Astrocyte of the hippocampus (primary cell): ENCODE measurements at regions not wholly inside any gene's neighbourhood (a gene's known extent, or its start where the extent isn't known, plus 50 kb on each side); places are given as distances from the start of the nearest gene placed in this dataset.
"Not testable (repeated sequence)": the region's sequence is repeated elsewhere in the genome, so short reads cannot be mapped to it uniquely, and the experiment has no call there.

Experiments used
- DNase-seq: peaks from one replicate; pipeline ENCODE4 v3.0.0; 2011; ENCODE audit warnings: low read depth, low spot score

DNA sequence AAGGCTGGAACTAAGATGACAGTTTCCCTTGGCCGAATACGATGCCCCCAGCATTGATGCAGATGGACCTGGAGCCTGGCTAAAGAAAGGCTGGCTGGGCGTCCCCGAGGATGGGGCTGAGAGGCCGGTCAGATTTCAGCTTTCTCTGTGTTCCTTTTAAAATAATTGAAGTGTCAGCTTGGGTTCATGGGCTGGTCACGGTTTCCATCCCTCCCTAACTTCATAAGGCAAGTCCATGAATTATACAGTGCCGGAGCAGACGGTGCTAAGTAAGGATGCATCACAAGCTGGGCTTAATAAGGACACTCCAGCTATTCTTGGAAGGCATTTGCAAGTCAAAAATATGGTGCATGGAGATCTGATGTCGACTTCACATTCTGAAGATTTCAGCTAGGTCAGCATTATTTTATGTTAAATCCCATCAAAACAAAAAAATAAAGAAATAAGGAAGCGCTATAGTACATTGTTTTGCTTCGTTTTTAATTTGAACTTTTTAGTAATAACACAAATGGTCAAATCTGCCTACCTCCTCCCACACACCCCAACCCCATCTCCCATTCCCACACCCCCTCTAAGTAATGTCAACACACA lies 220.8 kb downstream of the RPLP1 start:
- DNase-seq, result no peak

DNA sequence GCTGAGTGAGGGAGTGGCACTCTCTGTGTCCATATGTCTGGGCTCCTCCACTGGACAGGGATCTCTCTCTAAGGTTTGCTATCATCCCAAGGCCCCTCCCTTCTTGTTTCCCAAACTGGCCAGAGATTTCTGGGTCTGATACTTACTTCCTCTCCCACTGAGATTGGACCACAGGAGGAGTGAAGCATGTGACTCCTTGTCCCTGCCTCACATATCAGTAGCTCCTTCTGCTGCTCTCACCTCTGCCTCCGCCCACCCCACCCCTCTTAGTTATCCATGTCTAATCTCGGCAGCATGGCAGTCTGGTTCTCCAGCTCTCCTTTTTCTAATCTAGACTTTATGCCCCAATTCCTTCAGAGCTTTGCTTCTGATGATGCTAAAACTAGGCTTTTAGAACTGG lies 223.1 kb downstream of the RPLP1 start:
- DNase-seq, result no peak

DNA sequence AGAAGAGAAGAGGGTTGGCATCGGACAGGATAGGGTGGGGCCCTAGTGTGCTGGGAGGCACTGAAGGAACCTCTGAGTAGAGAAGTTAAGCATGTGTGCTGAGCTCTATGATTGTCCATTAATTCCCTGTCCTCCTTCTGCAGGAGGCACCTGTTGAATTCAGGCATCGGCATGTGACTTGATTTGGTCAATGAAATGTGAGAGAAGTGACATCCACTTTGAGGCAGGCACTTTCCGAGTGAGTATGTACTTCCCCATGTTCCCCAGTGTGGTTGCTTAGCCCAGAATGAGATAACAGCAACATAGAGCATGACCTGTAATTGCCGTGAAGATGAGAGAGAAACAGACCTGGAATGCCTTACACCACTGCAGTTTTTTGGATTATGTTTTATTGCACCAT lies 224.8 kb downstream of the RPLP1 start:
- DNase-seq, result no peak

DNA sequence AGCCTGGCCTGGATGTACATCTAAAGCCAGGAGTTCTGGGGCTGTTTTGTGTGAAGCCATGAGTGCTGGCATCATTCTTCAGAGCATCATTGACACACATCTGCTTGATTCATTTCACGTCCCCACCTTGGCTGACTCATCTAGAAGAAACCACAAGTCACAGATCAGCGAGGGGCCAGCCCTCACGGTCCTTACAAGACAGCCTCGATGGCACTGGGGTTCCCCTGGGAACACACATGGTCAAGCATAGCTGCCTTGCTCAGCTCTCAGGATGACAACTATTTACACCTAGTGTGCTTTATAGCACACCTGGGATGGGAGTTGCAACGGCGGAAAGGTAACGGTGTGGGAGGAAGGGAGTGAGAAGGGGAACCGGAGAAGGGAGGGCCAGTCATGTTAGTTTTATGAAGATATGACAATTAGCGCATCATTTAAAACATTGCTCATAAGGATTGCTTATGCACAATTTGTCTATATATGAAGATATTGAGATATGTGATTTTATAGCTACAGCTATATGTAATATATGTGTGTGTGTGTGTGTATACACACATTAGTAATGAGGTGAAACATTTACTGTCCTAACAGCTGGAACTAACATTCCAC lies 227.1 kb downstream of the RPLP1 start:
- no peak for DNase-seq

DNA sequence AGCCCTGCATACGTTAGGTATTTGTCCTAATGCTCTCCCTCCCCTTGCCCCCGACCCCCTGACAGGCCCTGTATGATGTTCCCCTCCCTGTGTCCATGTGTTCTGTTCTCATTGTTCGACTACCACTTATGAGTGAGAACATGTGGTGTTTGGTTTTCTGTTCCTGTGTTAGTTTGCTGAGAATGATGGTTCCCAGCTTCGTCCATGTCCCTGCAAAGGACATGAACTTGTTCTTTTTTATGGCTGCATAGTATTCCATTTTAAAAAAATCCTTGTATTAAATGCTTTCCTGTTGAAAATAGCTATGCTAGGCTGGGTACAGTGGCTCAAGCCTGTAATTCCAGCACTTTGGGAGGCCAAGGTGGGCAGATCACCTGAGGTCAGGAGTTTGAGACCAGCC lies 232.2 kb downstream of the RPLP1 start:
- not testable (repeated sequence) for DNase-seq

DNA sequence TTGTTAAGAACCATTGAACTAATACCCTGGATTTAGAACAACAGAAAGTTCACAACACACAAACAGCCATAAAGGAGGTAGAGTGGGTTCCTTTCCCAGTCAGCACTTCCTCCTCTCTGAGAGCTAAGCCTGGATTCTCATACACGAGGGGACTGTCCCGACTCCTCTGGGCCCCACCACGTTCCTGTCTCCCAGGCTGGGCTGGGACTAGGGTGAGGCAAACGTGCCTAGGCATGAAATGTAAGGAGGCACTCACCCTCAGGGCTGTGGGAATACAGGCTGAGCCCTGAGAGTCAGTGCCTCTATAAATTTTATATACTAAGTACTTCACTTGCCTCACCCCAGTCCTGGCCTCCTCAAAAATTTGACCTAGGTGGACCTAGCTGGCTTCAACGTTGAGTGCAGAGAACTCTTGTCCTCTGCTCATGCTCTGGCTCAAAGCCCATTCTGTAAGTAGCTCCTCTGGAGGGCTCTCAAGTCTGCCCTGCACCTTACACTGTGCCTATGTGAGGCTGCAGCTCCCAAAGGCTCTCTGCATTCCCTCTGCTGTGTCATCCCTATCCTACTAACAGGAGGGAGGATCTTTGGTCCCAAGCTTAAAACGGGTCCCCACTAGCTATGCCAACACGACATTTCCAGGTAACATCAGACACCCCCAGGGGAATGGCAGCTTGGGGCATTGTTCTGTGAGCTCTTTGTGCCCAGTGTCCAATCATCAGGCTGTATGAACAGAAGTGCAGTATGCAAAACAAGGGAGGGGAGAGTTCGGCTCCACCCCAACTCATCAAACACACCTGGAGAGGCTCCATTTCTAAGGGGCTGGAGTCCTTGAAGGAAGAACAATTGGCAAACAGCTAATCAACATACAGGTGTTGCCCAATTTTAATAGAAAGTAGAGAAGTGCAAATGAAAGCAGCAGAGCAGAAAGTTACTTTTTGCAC lies 233.2 kb downstream of the RPLP1 start:
- DNase-seq, result no peak

DNA sequence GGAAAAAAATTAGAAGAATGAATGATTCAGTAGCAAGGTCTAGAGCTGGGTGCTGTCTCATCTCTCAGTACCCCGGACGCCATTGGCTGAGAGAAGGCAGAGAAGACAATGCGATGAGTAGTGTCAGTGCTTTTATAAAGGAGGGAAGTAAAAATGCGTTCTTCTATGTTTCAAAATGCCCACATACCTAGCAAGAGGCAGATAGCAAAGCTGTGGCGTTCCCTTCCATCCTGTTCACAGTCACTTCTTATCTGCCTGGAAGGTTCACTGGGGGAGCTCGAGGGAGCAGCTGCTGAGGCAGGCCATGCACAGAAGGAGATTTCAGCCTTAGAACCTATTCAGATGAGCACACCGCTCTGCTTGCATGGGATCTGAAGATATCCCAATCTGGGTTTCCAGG lies 234.0 kb downstream of the RPLP1 start:
- DNase-seq, result no peak

DNA sequence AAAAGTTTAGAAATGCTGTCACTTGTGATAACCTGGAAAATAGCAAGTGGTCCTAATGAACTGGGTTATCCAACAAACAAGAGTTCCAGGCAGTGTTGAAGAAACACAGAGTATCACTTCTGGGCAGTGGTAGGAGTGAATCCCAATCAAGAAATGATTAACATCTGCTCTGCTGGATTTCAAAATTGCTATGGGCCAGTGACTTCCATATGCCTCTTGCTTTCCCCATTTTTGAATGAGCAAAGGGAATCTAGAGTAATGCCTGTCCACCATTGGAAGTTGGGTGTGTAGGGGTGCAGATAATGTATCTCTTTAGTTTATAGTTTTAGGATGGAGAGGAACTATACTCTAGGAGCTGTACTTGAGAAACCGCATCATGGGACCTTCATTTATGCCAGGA lies 236.5 kb downstream of the RPLP1 start:
- no peak for DNase-seq

DNA sequence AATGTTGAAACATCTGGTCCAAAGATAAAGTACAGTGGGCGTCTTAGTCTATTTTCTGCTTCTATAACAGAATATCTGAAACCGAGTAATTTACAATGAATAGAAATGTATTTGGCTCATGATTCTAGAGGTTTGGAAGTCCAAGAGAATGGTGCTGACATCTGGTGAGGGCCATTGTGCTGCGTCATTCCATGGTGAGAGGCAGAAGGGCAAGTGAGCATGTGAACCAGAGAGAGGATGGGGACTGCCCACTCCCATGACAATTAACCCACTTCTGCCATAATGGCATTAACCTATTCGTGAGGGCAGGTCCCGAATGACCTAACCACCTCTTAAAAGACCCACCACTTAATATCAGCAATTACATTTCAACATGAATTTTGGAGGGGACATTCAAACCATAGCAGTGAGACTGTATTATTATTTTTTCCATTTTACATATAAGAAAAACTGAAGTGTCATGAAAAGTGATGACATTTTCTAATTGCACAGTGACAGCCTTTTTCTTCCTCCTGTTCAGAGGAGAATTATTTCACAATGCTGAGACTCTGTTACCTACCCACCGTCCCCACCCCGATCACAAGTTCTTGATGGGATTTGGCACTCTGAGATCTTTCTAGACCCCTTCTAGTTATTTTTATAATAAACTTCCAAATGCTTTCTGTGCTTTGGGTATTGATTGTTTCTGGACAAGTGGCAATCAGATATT lies 238.8 kb downstream of the RPLP1 start:
- no peak for DNase-seq

DNA sequence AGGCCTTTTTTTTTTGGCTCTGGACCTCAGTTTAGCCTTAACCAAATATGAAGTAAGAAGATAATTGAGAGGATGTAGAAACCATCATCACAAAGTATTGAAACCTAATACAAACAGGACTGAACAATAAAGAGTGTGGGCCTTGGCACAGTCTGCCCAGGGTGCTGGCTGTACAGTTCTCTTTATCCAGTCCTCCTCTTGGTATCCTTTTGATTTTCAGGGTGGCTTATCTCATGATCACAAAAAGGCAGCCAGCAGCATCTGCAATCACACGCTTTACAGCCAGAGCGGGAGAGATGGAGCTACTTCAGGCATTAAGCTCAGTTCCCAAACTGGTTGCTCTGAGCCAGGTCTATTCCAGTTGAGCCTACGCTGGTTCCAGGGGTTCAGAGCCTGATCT lies 239.7 kb downstream of the RPLP1 start:
- DNase-seq, result no peak

DNA sequence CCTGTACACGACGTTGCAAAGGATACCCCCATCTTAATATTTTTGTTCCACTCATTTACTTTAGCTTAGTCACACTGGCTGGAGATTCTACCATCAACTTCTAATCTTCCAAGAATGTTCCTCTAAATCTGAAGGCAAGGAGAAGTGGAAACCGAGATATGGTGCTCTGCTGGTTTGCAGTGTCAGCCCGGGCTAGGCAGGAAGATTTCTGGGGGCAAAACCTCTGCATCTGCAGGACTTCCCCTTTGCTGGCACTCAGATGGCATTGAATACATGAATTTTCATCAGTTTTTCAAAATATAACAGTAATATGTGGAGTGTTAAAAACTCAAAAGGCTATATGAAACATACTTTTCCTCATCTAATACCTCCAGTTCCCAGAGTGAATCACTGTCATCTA lies 240.4 kb downstream of the RPLP1 start:
- DNase-seq, result no peak

DNA sequence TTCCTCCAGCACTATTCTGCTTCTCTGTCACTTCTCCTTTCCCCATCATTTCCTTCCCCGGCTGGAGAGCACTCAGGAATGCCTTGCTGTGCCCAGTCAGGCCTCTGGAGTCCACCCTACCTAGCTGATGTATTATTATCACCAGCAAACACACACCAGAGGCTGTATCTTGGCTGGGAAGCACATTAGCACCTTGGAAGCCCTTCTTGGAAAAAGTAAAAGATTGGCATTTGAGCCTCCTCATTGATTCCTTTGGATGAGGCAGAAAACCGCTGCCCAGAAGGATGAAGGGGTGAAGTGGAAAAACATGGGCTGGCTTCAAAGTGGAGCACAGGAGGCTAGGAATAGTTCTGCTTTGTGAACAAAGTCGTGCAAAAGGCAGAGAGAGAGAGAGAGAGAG lies 244.3 kb downstream of the RPLP1 start:
- DNase-seq, result no peak

DNA sequence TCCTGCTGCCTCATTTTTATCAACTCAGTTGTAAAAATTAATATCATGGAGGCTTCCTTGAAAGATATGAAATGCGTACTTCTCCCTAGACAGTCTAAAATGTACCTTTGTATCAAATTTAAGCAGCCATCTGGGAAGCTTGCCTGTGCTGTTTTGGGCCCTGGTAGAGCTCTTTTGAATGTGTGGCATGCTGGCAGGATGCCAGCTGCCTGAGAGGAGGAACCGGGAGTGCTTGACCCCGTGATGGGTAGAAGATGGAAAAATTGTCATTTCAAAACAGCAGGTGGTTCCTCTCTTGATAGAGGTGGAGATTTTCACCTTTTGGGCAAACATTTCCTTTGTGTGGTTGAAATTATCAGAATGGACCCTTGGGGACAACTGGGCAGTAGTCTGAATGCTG lies 245.3 kb downstream of the RPLP1 start:
- DNase-seq, result no peak

DNA sequence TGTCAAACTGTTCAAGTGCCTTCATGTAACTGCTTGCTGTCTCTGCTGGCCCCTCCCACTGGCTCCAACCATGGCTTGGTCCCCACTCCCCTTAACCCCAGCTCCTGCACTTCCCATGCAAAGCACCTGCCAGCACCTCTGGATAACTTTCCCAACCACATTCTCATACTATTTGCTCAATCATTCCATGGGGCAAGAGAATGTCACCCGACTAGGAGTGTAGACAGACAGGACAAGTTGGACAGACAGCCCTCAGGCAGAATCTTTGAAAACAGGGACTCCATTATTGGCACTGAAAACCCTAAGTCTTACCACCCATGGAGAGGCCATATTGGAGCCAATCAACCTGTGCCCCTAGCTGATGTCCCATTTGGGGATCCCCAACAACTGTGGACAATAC lies 246.5 kb downstream of the RPLP1 start:
- no peak for DNase-seq

DNA sequence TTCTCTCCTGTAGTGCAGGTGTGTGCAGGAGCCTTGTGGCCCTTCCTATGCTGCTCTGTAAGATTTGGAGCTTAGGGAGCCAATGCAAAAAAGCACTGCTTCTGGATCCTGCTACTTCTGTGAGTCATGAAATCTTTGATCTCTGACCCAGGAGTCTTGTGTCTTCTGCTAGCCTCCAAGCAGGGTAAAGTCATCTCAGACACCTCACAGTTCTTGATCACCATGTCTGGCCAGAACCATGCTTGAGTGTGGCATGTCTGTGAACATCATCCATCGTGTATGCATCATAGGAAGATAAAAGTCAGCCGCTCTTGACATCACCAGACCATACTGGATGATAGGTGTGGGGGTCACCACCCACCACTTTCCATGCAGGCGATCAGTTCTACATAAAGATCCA lies 247.8 kb downstream of the RPLP1 start:
- no peak for DNase-seq

DNA sequence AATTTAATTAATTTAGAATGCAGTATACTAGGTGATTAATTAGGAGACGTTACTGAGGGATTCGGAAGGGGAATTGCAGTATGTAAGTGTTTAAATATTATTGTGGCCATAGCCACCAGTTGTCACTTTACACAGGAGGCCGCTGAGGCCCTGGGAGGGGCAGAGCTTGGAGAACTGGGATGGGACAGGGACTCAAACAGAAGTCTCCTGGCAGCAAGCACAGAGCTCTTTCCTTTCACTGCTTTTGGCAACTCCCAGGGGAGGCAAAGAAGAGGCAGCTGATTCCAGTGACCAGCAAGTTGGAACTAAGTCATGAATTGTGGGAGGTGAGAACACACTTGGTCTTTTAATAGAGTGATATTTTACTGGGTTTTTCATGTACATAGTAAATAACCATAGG lies 248.6 kb downstream of the RPLP1 start:
- no peak for DNase-seq

DNA sequence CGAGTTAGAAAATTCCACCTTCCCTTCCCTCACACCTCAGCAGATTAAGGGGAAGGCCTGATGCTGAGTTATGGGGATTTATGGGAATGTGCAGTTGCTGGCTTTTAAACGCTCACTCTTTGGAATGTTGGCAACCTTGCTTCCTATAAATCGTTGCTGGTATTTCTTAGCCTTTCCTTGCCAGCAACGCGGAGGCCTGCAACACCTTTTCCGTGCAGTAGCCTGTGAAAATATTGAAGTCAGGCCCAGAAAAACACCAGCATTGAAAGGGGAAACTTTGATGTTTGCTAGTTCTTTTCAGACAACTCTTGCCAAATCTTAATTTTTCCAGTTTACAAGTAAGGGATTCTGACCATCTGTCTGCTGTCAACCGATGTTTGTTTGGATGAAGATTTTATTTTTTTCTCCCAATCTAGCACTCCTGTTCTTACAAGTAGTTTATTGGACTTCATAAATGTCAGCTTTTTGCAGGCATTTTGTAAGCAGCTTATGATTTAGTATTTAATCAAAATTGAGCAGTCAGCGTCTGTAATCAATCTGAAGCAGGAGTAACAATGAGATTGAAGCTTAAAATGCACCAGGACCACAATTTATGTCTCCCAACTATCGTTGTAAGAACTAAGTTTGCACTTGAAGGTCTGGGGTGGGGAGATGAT lies 251.0 kb downstream of the RPLP1 start:
- DNase-seq, result peak; percentile 92

DNA sequence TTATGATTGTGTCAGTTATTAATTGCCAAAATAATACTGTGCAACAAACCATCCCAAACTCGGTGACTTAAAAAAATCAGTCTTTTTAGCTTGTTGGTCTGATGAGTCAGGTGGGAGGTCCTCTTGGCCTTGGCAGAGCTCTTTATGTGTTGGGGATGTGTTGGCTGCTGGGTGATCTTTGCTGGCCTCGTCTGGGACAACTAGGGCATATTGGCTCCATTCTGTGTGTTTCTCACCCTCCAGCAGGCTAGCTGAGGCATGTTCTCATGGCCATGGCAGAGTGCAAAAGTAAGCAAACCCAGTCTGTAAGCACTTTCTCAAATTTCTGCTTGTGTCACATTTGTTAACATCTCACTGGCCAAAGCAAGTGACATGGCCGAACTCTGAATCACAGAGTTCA lies 251.6 kb downstream of the RPLP1 start:
- peak; percentile 65 for DNase-seq

DNA sequence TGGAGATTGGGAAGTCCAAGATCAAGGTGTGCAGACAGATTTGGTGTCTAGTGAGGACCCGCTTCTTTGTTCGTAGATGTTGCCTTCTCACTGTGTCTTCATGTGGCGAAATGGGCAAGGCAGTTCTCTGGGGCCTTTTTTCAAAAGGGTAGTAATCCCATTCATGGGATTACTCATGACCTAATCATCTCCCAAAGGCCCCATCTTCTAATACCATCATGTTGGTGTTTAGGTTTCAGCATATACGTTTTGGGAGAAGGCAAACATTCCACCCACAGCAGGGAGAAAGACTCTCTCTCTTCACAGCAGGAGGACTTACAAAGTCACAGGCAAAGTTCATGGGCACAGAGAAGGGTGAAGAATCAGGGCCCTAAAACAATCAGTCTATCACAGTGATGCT lies 252.1 kb downstream of the RPLP1 start:
- DNase-seq, result no peak

DNA sequence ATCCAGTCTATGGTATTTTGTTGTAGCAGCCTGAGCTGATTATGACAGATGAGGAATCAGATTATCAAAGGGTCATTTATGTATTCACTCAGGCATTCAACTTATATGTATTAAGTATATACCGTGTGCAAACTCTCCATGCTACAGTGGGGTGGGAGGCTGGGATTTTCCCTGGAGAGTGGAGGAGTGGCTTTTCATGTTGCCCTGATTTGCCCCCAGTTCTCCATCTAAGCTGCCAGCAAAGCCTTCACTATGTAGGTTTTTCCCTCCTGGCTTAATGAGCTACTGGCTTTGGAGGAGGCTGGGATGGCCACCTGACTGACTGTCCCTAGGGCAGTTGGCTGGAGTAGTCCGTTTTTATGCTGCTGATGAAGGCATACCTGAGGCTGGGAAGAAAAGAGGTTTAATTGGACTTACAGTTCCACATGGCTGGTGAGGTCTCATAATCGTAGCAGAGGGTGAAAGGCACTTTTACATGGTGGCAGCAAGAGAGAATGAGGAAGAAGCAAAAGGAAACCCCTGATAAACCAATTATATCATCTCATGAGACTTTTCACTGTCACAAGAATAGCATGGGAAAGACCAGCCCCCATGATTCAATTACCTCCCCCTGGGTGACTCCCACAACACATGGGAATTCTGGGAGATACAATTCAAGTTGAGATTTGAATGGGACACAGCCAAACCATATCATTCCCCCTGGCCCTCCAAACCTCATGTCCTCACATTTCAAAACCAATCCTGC lies 253.9 kb downstream of the RPLP1 start:
- no peak for DNase-seq

DNA sequence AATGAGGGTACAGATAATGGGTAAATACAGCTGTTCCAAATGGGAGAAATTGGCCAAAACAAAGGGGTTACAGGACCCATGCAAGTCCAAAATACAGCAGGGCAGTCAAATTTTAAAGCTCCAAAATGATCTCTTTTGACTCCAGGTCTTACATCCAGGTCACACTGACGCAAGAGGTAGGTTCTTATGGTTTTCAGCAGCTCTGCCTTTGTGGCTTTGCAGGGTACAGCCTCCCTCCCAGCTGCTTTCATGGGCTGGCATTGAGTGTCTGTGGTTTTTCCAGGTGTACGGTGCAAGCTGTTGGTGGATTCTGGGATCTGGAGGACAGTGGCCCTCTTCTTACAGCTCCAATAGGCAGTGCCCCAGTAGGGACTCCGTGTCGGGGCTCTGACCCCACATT lies 254.6 kb downstream of the RPLP1 start:
- DNase-seq, result not testable (repeated sequence)
